ENCODE measurements at regions not wholly inside any gene's neighbourhood (a gene's known extent, or its start where the extent isn't known, plus 50 kb on each side); places are given as distances from the start of the nearest gene placed in this dataset.

- H3K27ac Mint-ChIP-seq (ENCODE audit: unreplicated experiment): no peak overlapping the region
- no peak overlapping the region for H3K4me3 Mint-ChIP-seq (ENCODE audit: unreplicated experiment)
- H3K36me3 Mint-ChIP-seq (ENCODE audit: low read depth, unreplicated experiment): no peaks in the 10 kb centered on the region
- no peak for TF ChIP-seq CTCF (IDR thresholded peaks at IDR 0.05; ENCODE audit: unreplicated experiment)
- H3K27me3 Mint-ChIP-seq (ENCODE audit: unreplicated experiment): no peaks in the 10 kb centered on the region
- no peak for DNase-seq (ENCODE audit: low spot score)
- H3K9me3 Mint-ChIP-seq (ENCODE audit: unreplicated experiment): no peaks in the 10 kb centered on the region
- no peaks in the 10 kb centered on the region for H3K4me1 Mint-ChIP-seq (ENCODE audit: unreplicated experiment)
Measured at GRCh38 chr15:85870216-85871014, 75.7 kb upstream of the KLHL25 start.

- no peak for TF ChIP-seq CTCF (IDR thresholded peaks at IDR 0.05; ENCODE audit: unreplicated experiment)
- Mint-ChIP-seq H3K27me3 (ENCODE audit: unreplicated experiment) (no peaks in the 10 kb centered on the region), H3K27ac (ENCODE audit: unreplicated experiment) (no peak overlapping the region), H3K4me1 (ENCODE audit: unreplicated experiment) (no peaks in the 10 kb centered on the region), H3K36me3 (ENCODE audit: low read depth, unreplicated experiment) (no peaks in the 10 kb centered on the region), H3K4me3 (ENCODE audit: unreplicated experiment) (no peak overlapping the region), H3K9me3 (ENCODE audit: unreplicated experiment) (no peaks in the 10 kb centered on the region)
- DNase-seq (ENCODE audit: low spot score): no peak
Measured at GRCh38 chr15:85871545-85871944, 76.8 kb upstream of the KLHL25 start.

GRCh38 chr15:85872125-85872524 is 77.4 kb upstream of the KLHL25 start:
- H3K4me3 Mint-ChIP-seq (ENCODE audit: unreplicated experiment): no peak overlapping the region
- TF ChIP-seq CTCF (IDR thresholded peaks at IDR 0.05; ENCODE audit: unreplicated experiment): no peak
- no peaks in the 10 kb centered on the region for H3K27me3 Mint-ChIP-seq (ENCODE audit: unreplicated experiment)
- no peak overlapping the region for H3K27ac Mint-ChIP-seq (ENCODE audit: unreplicated experiment)
- no peak for DNase-seq (ENCODE audit: low spot score)
- no peaks in the 10 kb centered on the region for H3K4me1 Mint-ChIP-seq (ENCODE audit: unreplicated experiment)
- no peaks in the 10 kb centered on the region for H3K36me3 Mint-ChIP-seq (ENCODE audit: low read depth, unreplicated experiment)
- no peaks in the 10 kb centered on the region for H3K9me3 Mint-ChIP-seq (ENCODE audit: unreplicated experiment)

- peaks cover 10% of the 10 kb centered on the region for H3K4me1 Mint-ChIP-seq (ENCODE audit: unreplicated experiment)
- no peak overlapping the region for H3K27ac Mint-ChIP-seq (ENCODE audit: unreplicated experiment)
- H3K36me3 Mint-ChIP-seq (ENCODE audit: low read depth, unreplicated experiment): no peaks in the 10 kb centered on the region
- H3K4me3 Mint-ChIP-seq (ENCODE audit: unreplicated experiment): no peak overlapping the region
- no peaks in the 10 kb centered on the region for H3K9me3 Mint-ChIP-seq (ENCODE audit: unreplicated experiment)
- no peak for TF ChIP-seq CTCF (IDR thresholded peaks at IDR 0.05; ENCODE audit: unreplicated experiment)
- DNase-seq (ENCODE audit: low spot score): no peak
- no peaks in the 10 kb centered on the region for H3K27me3 Mint-ChIP-seq (ENCODE audit: unreplicated experiment)
Measured at GRCh38 chr15:85874236-85874635, 79.5 kb upstream of the KLHL25 start.

- Mint-ChIP-seq H3K27me3 (ENCODE audit: unreplicated experiment) (no peaks in the 10 kb centered on the region), H3K9me3 (ENCODE audit: unreplicated experiment) (no peaks in the 10 kb centered on the region), H3K36me3 (ENCODE audit: low read depth, unreplicated experiment) (no peaks in the 10 kb centered on the region), H3K4me3 (ENCODE audit: unreplicated experiment) (no peak overlapping the region), H3K4me1 (ENCODE audit: unreplicated experiment) (peaks cover 24% of the 10 kb centered on the region), H3K27ac (ENCODE audit: unreplicated experiment) (no peak overlapping the region)
- DNase-seq (ENCODE audit: low spot score): no peak
- TF ChIP-seq CTCF (IDR thresholded peaks at IDR 0.05; ENCODE audit: unreplicated experiment): no peak
Measured at GRCh38 chr15:85875756-85876155, 81.0 kb upstream of the KLHL25 start.

Measured in endothelial cell (in vitro differentiated cells).